BLaER1 treated with 17β-estradiol and CSF1 and Interleukin-3, amounts not matched to agents 10 nM and 100 nM (cell line): ENCODE measurements at regions not wholly inside any gene's neighbourhood (a gene's known extent, or its start where the extent isn't known, plus 50 kb on each side); places are given as distances from the start of the nearest gene placed in this dataset.

Experiments used
- H3K27ac ChIP-seq, 11 experiments: shearing (Covaris generic); formaldehyde crosslinking; 2 replicates each; pipeline ENCODE4 v1.8.1; 2022
- H3K27me3 ChIP-seq, 11 experiments: shearing (Covaris generic); formaldehyde crosslinking; 2 replicates each; pipeline ENCODE4 v1.8.1; 2022
- H3K36me3 ChIP-seq, 11 experiments: shearing (Covaris generic); formaldehyde crosslinking; 2 replicates each; pipeline ENCODE4 v1.8.1; 2022
- H3K4me1 ChIP-seq, 10 experiments: shearing (Covaris generic); formaldehyde crosslinking; 2 replicates each; pipeline ENCODE4 v1.8.1; 2022
- H3K4me2 ChIP-seq, 11 experiments: shearing (Covaris generic); formaldehyde crosslinking; 2 replicates each; pipeline ENCODE4 v1.8.1; 2022
- H3K4me3 ChIP-seq, 10 experiments: shearing (Covaris generic); formaldehyde crosslinking; 2 replicates each; pipeline ENCODE4 v1.8.1; 2022
- H3K9ac ChIP-seq, 11 experiments: shearing (Covaris generic); formaldehyde crosslinking; 2 replicates each; pipeline ENCODE4 v1.8.1; 2022
- H3K9me3 ChIP-seq, 11 experiments: shearing (Covaris generic); formaldehyde crosslinking; replicated peaks in 1 of 11; 2 replicates each; pipeline ENCODE4 v1.8.1; 2022
- H4K20me1 ChIP-seq, 11 experiments: shearing (Covaris generic); formaldehyde crosslinking; 2 replicates each; pipeline ENCODE4 v1.8.1; 2022
- Cebpa-rat ChIP-seq, 11 experiments: shearing (Covaris generic); IDR thresholded peaks; 2 replicates each; pipeline ENCODE4 v1.8.1; 2022

DNA sequence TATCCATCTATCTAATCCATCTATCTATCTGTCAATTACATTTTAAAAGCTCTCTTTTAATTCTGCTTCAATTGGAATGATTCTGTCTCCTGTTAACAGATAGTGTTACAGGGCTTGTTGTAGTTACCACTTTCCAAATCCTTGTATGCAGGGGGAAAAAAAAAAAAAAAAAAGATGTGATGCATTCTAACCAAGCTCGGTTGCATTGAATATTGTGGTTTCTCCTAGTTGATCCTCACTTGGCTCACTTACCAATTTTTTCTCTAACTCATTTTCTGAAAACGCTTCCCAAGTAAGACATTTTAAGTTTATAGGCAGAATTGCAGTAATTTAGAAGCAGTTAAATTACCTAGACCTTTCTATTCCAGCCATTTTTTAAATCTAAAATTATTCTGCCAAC lies 327.9 kb upstream of the PITX2 start:
- Histone ChIP-seq H3K9me3 (no peaks in the 10 kb centered on the region), H3K36me3 (no peaks in the 10 kb centered on the region), H3K27me3 (no peaks in the 10 kb centered on the region), H3K4me1 (no peaks in the 10 kb centered on the region), H3K4me3 (no peak overlapping the region), H3K4me2 (no peak overlapping the region), H3K27ac (no peak overlapping the region), H4K20me1 (no peaks in the 10 kb centered on the region), H3K9ac (no peak overlapping the region)
- no peak for TF ChIP-seq Cebpa-rat (IDR thresholded peaks at IDR 0.05)

DNA sequence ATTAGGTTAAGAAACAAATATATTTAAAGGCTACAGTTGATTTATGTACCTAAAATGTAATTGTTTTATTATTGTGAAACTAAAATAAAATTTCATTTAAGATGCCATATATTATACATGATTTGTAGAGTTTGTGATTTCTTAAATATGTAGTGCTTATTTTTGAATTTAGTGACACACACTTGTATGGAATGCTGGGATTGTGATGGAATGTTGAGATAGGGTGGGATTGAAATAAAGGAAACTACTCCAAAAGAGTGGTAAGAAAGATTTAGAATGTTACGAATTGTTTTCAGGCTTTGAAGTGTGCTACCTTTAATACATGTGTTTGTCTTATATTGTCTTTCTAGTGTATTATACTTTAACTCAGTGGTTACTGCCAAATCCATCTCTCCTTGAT lies 330.3 kb upstream of the PITX2 start:
- Histone ChIP-seq H3K9me3 (no peaks in the 10 kb centered on the region), H3K27me3 (no peaks in the 10 kb centered on the region), H3K9ac (no peak overlapping the region), H3K4me3 (no peak overlapping the region), H3K4me2 (no peak overlapping the region), H3K27ac (no peak overlapping the region), H3K36me3 (no peaks in the 10 kb centered on the region), H3K4me1 (no peaks in the 10 kb centered on the region), H4K20me1 (no peaks in the 10 kb centered on the region)
- no peak for TF ChIP-seq Cebpa-rat (IDR thresholded peaks at IDR 0.05)

DNA sequence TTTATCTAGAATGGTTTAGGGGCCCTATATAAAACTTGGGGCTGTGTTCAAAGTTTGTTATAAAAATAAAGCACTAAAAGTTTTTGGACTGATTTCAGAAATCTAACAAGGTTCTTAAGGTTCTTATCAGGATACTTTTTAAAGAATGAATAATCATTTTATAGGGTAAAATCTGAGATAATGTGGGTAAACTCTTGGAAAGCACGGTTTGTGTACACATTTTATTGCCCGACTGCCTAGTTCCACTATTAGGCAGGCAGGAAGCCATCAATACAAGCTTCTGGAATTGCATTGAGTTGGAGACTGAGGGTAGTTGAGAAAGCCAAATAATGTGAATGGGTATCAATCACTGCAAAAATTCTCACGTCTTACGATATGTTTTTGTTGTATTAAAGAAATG lies 331.0 kb upstream of the PITX2 start:
- TF ChIP-seq Cebpa-rat (IDR thresholded peaks at IDR 0.05), result no peak
- no peaks in the 10 kb centered on the region for H4K20me1 ChIP-seq
- H3K4me2 ChIP-seq, result no peak overlapping the region
- H3K4me1 ChIP-seq, result no peaks in the 10 kb centered on the region
- no peaks in the 10 kb centered on the region for H3K9me3 ChIP-seq
- no peak overlapping the region for H3K9ac ChIP-seq
- no peak overlapping the region for H3K27ac ChIP-seq
- H3K4me3 ChIP-seq, result no peak overlapping the region
- H3K27me3 ChIP-seq, result no peaks in the 10 kb centered on the region
- no peaks in the 10 kb centered on the region for H3K36me3 ChIP-seq

DNA sequence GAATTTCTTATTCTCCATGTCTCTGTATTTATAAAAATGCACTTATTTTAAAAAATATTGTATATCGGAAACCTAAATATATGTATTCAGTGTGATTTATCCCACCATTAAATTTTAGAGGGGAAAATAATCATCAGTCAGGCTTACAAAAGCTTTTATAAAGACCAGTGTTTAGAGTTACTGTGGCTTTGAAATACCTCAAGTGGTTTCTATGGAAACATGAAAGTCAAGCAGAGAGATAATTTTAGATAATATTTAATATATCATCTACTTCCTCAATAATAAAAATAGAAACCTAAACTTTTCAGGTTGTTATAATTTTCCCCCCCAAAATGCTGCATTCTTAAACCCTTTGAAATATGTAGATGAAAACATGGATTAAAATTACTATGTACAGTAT lies 332.9 kb upstream of the PITX2 start:
- Histone ChIP-seq H3K4me3 (no peak overlapping the region), H4K20me1 (no peaks in the 10 kb centered on the region), H3K4me2 (no peak overlapping the region), H3K27me3 (no peaks in the 10 kb centered on the region), H3K27ac (no peak overlapping the region), H3K9me3 (no peaks in the 10 kb centered on the region), H3K9ac (no peak overlapping the region), H3K4me1 (no peaks in the 10 kb centered on the region), H3K36me3 (no peaks in the 10 kb centered on the region)
- no peak for TF ChIP-seq Cebpa-rat (IDR thresholded peaks at IDR 0.05)

DNA sequence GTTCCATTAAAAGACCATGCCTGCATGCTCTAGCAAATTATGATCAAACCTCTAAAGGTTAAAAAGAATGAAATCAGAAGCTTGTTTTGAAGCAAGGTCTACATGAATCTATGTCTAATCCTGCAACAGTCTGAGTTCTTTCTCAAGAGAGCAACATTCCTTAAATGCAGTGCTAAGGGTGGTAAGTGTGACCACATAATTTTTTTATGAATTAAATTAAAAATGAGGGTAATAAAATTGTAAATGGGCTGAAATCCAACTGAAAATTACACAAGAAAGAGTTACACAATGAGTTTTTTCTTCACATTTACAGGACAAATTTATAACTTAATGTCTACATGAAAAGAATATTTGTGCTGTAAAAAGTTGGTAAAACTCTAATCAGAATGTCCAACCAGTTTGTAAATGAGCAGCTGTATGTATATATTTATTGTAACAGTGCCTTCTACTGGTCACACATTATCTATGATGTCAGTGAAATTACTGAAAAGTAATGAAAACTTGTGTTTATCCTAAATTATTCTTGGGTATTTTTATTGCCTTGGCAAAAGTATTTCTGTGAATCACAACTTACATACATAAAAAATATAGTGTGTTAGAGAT lies 336.3 kb upstream of the PITX2 start:
- H3K36me3 ChIP-seq, result no peaks in the 10 kb centered on the region
- no peak overlapping the region for H3K4me3 ChIP-seq
- no peak overlapping the region for H3K9ac ChIP-seq
- TF ChIP-seq Cebpa-rat (IDR thresholded peaks at IDR 0.05), result no peak
- no peaks in the 10 kb centered on the region for H3K27me3 ChIP-seq
- H3K27ac ChIP-seq, result no peak overlapping the region
- H4K20me1 ChIP-seq, result no peaks in the 10 kb centered on the region
- H3K4me2 ChIP-seq, result no peak overlapping the region
- H3K9me3 ChIP-seq, result no peaks in the 10 kb centered on the region
- H3K4me1 ChIP-seq, result no peaks in the 10 kb centered on the region

DNA sequence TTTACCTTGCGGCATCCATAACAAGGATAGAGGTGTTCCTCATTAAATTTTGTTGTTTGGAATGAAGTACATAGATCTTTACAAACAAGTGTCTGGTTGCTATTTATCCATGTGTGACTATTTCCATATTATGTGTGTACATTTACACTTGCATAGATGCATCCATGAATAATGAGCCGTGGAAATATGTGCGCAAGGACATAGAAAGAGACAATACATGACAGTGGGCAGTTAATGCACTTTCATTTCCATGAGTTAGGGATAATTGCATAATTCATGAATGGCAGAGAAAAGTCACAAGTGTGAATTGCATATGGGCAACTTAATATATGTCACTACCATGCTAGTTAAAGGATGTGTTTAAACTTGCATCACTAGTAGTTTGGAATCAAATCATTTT lies 338.2 kb upstream of the PITX2 start:
- H3K9me3 ChIP-seq, result no peaks in the 10 kb centered on the region
- no peaks in the 10 kb centered on the region for H3K27me3 ChIP-seq
- no peak overlapping the region for H3K4me2 ChIP-seq
- no peaks in the 10 kb centered on the region for H3K4me1 ChIP-seq
- H3K27ac ChIP-seq, result no peak overlapping the region
- no peak overlapping the region for H3K9ac ChIP-seq
- TF ChIP-seq Cebpa-rat (IDR thresholded peaks at IDR 0.05), result no peak
- H3K4me3 ChIP-seq, result no peak overlapping the region
- H3K36me3 ChIP-seq, result no peaks in the 10 kb centered on the region
- H4K20me1 ChIP-seq, result no peaks in the 10 kb centered on the region

DNA sequence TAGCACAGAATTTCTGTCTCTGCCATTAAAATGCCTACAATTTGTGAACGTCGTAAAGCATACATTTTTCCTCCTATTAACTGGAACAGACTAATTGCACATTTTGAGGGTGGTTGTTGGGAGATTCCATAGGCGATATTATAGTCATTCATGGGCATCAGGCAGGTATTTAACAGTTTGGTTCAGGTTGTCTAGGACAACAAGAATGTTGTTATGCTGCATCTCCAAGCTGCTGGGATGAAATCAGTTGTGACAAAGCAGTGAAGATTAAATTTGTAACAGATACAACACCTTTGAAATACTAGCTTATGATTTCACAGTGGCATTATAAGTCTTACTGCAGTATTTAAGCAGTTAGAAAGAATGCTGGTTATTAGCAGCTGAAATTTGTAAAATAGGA lies 339.7 kb upstream of the PITX2 start:
- H3K27me3 ChIP-seq, result no peaks in the 10 kb centered on the region
- H3K27ac ChIP-seq, result no peak overlapping the region
- H3K4me3 ChIP-seq, result no peak overlapping the region

DNA sequence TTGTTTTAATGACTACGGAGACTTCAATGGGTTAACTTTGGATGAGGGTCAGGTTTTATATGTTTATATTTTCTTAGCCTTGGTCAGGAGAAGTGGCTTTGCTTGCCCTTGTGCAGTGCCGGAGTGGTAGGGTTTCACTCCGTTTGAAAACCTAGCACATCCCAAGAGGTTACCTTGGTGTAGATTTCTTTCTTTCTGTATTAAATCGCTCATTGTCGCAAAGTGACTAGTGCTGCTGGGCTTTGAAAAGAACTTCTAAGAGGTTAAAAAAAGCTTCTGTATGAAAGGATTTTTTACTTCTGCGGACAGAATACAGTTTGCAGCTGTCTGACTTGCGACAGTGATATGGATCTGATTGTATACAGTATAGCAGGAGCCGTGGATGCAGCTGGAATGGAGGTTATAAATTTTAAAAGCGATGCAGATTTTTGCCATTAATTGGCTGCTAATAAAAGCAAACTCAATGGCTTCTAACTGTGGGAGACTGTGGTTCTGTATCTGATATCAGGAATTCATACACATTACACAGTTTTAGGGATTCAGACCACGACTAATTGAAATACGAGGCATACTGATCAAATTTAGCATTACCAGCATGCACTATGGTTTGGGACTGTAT lies 340.9 kb upstream of the PITX2 start:
- H3K27me3 ChIP-seq, result no peaks in the 10 kb centered on the region
- no peak for TF ChIP-seq Cebpa-rat (IDR thresholded peaks at IDR 0.05)
- H3K27ac ChIP-seq, result no peak overlapping the region
- no peaks in the 10 kb centered on the region for H3K4me1 ChIP-seq
- no peak overlapping the region for H3K9ac ChIP-seq
- H3K4me2 ChIP-seq, result no peak overlapping the region
- H3K4me3 ChIP-seq, result no peak overlapping the region
- H3K36me3 ChIP-seq, result no peaks in the 10 kb centered on the region
- no peaks in the 10 kb centered on the region for H3K9me3 ChIP-seq
- H4K20me1 ChIP-seq, result no peaks in the 10 kb centered on the region

More for the DNA sequence above, 339.7 kb upstream of the PITX2 start:
- Histone ChIP-seq H3K9me3 (no peaks in the 10 kb centered on the region), H3K9ac (no peak overlapping the region), H3K36me3 (no peaks in the 10 kb centered on the region), H4K20me1 (no peaks in the 10 kb centered on the region), H3K4me1 (no peaks in the 10 kb centered on the region), H3K4me2 (no peak overlapping the region)
- no peak for TF ChIP-seq Cebpa-rat (IDR thresholded peaks at IDR 0.05)

DNA sequence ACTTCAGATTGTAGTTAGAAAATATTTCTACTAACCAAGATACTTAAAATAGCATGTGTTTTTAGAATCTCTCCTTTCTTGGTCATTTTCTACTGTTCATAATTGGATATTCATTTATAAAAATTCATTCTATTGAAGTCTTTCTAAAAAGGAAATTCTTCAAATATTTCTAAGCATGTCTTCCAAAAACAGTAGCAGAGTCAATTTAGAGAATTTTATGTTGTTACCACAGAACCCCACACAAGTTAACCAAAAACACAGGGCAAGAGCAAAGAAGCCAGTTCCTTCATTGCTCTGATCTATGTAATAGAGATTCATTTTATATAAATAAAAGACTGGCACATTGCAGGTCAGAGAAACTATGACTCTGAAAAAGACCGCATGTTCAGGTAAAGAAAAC lies 345.1 kb upstream of the PITX2 start:
- Histone ChIP-seq H3K9ac (no peak overlapping the region), H4K20me1 (no peaks in the 10 kb centered on the region), H3K4me1 (no peaks in the 10 kb centered on the region), H3K4me3 (no peak overlapping the region), H3K4me2 (no peak overlapping the region), H3K27ac (no peak overlapping the region), H3K9me3 (no peaks in the 10 kb centered on the region), H3K36me3 (no peaks in the 10 kb centered on the region), H3K27me3 (no peaks in the 10 kb centered on the region)
- TF ChIP-seq Cebpa-rat (IDR thresholded peaks at IDR 0.05), result no peak

DNA sequence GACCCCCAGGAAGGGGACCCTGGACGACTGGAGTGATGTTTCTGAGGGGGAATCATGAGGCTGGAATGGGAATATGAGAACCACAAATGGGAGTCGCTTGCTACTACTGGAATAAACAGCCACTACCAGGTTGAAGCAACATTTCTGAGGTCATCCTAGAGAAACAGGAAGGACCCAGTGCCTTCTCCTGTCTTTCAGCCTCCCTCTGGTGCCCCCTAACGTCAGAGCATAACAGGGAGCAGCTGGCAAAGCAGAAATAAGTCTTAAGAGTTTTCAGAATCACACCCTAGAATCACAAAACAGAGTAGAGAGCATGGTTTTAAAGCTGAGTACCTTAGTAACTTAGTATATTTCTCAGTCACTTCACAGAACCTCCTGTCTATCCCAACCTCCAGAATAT lies 347.8 kb upstream of the PITX2 start:
- H3K27me3 ChIP-seq, result no peaks in the 10 kb centered on the region
- no peak overlapping the region for H3K4me3 ChIP-seq

More for the DNA sequence above, 347.8 kb upstream of the PITX2 start:
- no peaks in the 10 kb centered on the region for H4K20me1 ChIP-seq
- no peak for TF ChIP-seq Cebpa-rat (IDR thresholded peaks at IDR 0.05)
- H3K27ac ChIP-seq, result no peak overlapping the region
- H3K36me3 ChIP-seq, result no peaks in the 10 kb centered on the region
- no peak overlapping the region for H3K4me2 ChIP-seq
- H3K9me3 ChIP-seq, result no peaks in the 10 kb centered on the region
- H3K4me1 ChIP-seq, result no peaks in the 10 kb centered on the region
- H3K9ac ChIP-seq, result no peak overlapping the region
